ENCODE measurements at regions not wholly inside any gene's neighbourhood (a gene's known extent, or its start where the extent isn't known, plus 50 kb on each side); places are given as distances from the start of the nearest gene placed in this dataset.

DNA sequence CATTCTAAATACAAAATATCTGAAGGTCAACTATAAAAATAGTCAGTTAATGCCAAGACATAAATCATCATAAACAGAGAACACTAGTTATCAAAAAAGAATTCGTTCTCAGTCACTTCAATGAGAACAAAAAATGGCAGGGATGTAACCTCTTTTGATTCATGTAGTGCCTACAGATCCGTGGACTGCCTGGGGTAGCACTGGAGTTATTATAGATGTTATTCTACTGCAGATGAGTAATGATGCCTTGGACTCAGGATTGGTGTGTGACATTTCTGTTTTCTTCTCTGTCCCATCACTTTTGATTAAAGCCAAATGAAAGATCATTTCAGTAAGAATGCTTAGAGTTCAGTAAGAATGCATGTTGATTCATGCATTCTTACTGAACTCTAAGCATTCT is 440.4 kb downstream of the FAM133A start:
- DNase-seq (ENCODE audit: low spot score): no peak
- peaks cover 14% of the 10 kb centered on the region for H3K9me3 Mint-ChIP-seq
- POLR2A ChIA-PET: no interaction called here
- ATAC-seq: no peak
- H3K27me3 Mint-ChIP-seq (ENCODE audit: low read depth): peaks cover 2% of the 10 kb centered on the region; the same call in 1 of the 2 replicates
- peaks cover 2% of the 10 kb centered on the region; the same call in 1 of the 2 replicates for H3K36me3 Mint-ChIP-seq
- H3K4me3 Mint-ChIP-seq: no peak overlapping the region
- CTCF ChIA-PET: no interaction called here
- no peak overlapping the region for H3K27ac Mint-ChIP-seq
- H3K4me1 Mint-ChIP-seq: no peaks in the 10 kb centered on the region
- TF ChIP-seq GRHL2 (CRISPR knock-in tag; IDR thresholded peaks at IDR 0.05; ENCODE audit: insufficient replicate concordance, severe bottlenecking) (no peak), RORB (CRISPR knock-in tag; IDR thresholded peaks at IDR 0.05) (no peak), MYBL2 (CRISPR knock-in tag; IDR thresholded peaks at IDR 0.05) (no peak), NFATC4 (CRISPR knock-in tag; IDR thresholded peaks at IDR 0.05) (no peak), ELF4 (CRISPR knock-in tag; IDR thresholded peaks at IDR 0.05; ENCODE audit: low read depth) (no peak)
- TF ChIP-seq, protein P1, sequence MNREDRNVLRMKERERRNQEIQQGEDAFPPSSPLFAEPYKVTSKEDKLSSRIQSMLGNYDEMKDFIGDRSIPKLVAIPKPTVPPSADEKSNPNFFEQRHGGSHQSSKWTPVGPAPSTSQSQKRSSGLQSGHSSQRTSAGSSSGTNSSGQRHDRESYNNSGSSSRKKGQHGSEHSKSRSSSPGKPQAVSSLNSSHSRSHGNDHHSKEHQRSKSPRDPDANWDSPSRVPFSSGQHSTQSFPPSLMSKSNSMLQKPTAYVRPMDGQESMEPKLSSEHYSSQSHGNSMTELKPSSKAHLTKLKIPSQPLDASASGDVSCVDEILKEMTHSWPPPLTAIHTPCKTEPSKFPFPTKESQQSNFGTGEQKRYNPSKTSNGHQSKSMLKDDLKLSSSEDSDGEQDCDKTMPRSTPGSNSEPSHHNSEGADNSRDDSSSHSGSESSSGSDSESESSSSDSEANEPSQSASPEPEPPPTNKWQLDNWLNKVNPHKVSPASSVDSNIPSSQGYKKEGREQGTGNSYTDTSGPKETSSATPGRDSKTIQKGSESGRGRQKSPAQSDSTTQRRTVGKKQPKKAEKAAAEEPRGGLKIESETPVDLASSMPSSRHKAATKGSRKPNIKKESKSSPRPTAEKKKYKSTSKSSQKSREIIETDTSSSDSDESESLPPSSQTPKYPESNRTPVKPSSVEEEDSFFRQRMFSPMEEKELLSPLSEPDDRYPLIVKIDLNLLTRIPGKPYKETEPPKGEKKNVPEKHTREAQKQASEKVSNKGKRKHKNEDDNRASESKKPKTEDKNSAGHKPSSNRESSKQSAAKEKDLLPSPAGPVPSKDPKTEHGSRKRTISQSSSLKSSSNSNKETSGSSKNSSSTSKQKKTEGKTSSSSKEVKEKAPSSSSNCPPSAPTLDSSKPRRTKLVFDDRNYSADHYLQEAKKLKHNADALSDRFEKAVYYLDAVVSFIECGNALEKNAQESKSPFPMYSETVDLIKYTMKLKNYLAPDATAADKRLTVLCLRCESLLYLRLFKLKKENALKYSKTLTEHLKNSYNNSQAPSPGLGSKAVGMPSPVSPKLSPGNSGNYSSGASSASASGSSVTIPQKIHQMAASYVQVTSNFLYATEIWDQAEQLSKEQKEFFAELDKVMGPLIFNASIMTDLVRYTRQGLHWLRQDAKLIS (CRISPR knock-in tag; IDR thresholded peaks at IDR 0.05; ENCODE audit: borderline replicate concordance): no peak

DNA sequence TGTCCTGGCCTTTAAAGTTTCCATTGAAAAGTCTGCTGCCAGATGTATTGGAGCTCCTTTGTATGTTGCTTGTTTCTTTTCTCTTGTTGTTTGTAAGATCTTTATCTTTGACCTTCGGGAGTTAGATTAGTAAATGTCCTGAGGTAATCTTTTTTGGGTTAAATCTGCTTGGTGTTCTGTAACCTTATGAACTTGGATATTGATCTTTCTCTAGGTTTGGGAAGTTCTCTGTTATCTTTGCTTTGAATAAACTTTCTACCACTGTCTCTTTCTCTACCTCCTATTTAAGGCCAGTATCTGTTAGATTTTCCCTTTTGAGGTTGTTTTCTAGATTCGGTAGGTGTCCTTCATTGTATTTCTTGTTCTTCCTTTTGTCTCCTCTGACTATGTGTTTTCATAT is 447.8 kb downstream of the FAM133A start:
- H3K27me3 Mint-ChIP-seq (ENCODE audit: low read depth): no peaks in the 10 kb centered on the region
- ATAC-seq: no peak
- ChIA-PET CTCF (no interaction called here), POLR2A (no interaction called here)
- no peak overlapping the region for H3K27ac Mint-ChIP-seq
- H3K36me3 Mint-ChIP-seq: no peaks in the 10 kb centered on the region
- DNase-seq (ENCODE audit: low spot score): no peak
- H3K9me3 Mint-ChIP-seq: 0 out of 2 replicates have a peak, but pooled peaks cover under 1% of the 10 kb centered on the region
- H3K4me3 Mint-ChIP-seq: no peak overlapping the region
- no peaks in the 10 kb centered on the region for H3K4me1 Mint-ChIP-seq
- TF ChIP-seq, protein P2, sequence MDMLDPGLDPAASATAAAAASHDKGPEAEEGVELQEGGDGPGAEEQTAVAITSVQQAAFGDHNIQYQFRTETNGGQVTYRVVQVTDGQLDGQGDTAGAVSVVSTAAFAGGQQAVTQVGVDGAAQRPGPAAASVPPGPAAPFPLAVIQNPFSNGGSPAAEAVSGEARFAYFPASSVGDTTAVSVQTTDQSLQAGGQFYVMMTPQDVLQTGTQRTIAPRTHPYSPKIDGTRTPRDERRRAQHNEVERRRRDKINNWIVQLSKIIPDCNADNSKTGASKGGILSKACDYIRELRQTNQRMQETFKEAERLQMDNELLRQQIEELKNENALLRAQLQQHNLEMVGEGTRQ (CRISPR knock-in tag; IDR thresholded peaks at IDR 0.05): no peak
- TF ChIP-seq ZNF671 (CRISPR knock-in tag; IDR thresholded peaks at IDR 0.05) (no peak), ZNF121 (CRISPR knock-in tag; IDR thresholded peaks at IDR 0.05) (no peak), JAZF1 (CRISPR knock-in tag; IDR thresholded peaks at IDR 0.05) (no peak), SP1 (CRISPR knock-in tag; conservative IDR thresholded peaks at IDR 0.05) (no peak), MLX (CRISPR knock-in tag; IDR thresholded peaks at IDR 0.05) (no peak), NR2C2 (CRISPR knock-in tag; IDR thresholded peaks at IDR 0.05) (no peak), FOXP1 (CRISPR knock-in tag; IDR thresholded peaks at IDR 0.05; ENCODE audit: borderline replicate concordance) (no peak), TCF7 (CRISPR knock-in tag; IDR thresholded peaks at IDR 0.05; ENCODE audit: low read depth) (no peak), E2F5 (CRISPR knock-in tag; IDR thresholded peaks at IDR 0.05) (no peak), ZNF416 (CRISPR knock-in tag; IDR thresholded peaks at IDR 0.05) (no peak), TEAD1 (CRISPR knock-in tag; IDR thresholded peaks at IDR 0.05) (no peak), ZNF263 (CRISPR knock-in tag; IDR thresholded peaks at IDR 0.05; ENCODE audit: low read depth) (no peak), E2F1 (CRISPR knock-in tag; IDR thresholded peaks at IDR 0.05) (no peak)
- TF ChIP-seq, protein P3, sequence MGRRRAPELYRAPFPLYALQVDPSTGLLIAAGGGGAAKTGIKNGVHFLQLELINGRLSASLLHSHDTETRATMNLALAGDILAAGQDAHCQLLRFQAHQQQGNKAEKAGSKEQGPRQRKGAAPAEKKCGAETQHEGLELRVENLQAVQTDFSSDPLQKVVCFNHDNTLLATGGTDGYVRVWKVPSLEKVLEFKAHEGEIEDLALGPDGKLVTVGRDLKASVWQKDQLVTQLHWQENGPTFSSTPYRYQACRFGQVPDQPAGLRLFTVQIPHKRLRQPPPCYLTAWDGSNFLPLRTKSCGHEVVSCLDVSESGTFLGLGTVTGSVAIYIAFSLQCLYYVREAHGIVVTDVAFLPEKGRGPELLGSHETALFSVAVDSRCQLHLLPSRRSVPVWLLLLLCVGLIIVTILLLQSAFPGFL (CRISPR knock-in tag; IDR thresholded peaks at IDR 0.05; ENCODE audit: borderline replicate concordance): no peak
- TF ChIP-seq, protein P1 (CRISPR knock-in tag; IDR thresholded peaks at IDR 0.05; ENCODE audit: borderline replicate concordance): no peak
- TF ChIP-seq, protein P4, sequence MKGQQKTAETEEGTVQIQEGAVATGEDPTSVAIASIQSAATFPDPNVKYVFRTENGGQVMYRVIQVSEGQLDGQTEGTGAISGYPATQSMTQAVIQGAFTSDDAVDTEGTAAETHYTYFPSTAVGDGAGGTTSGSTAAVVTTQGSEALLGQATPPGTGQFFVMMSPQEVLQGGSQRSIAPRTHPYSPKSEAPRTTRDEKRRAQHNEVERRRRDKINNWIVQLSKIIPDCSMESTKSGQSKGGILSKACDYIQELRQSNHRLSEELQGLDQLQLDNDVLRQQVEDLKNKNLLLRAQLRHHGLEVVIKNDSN (CRISPR knock-in tag; IDR thresholded peaks at IDR 0.05): no peak

All from WTC11 (cell line).